ENCODE measurements at regions not wholly inside any gene's neighbourhood (a gene's known extent, or its start where the extent isn't known, plus 50 kb on each side); places are given as distances from the start of the nearest gene placed in this dataset.

- no peak for TF ChIP-seq CTCF (IDR thresholded peaks at IDR 0.05)
- no peak for TF ChIP-seq POLR2A (IDR thresholded peaks at IDR 0.05)
Measured at GRCh38 chr2:167430447-167430846, 542.2 kb downstream of the XIRP2 start.
